NCI-H1092 (cell line): ENCODE measurements at regions not wholly inside any gene's neighbourhood (a gene's known extent, or its start where the extent isn't known, plus 50 kb on each side); places are given as distances from the start of the nearest gene placed in this dataset.
"Not testable (repeated sequence)": the region's sequence is repeated elsewhere in the genome, so short reads cannot be mapped to it uniquely, and the experiment has no call there.

Experiments
- DNase-seq: peaks from one replicate; lab custom pipeline; 2025; lab: John Stamatoyannopoulos, UW

GRCh38 chr2:4988444-4988843 is 703.7 kb upstream of the SOX11 start:
- DNase-seq, result not testable (repeated sequence)

- DNase-seq, result peak; percentile 11
Measured at GRCh38 chr2:4992226-4992625, 700.0 kb upstream of the SOX11 start.

GRCh38 chr2:4995466-4995865 is 696.7 kb upstream of the SOX11 start:
- no peak for DNase-seq

- DNase-seq, result no peak
Measured at GRCh38 chr2:5007596-5007995, 684.6 kb upstream of the SOX11 start.

GRCh38 chr2:5019324-5019723 is 672.9 kb upstream of the SOX11 start:
- no peak for DNase-seq

GRCh38 chr2:5020116-5020875 is 671.9 kb upstream of the SOX11 start:
- DNase-seq, result no peak

- DNase-seq, result no peak
Measured at GRCh38 chr2:5021136-5021535, 671.0 kb upstream of the SOX11 start.

- no peak for DNase-seq
Measured at GRCh38 chr2:5022061-5022460, 670.1 kb upstream of the SOX11 start.

GRCh38 chr2:5022708-5023635 is 669.2 kb upstream of the SOX11 start:
- DNase-seq, result not testable (repeated sequence)

- no peak for DNase-seq
Measured at GRCh38 chr2:5026571-5027234, 665.5 kb upstream of the SOX11 start.

- peak; percentile 28 for DNase-seq
Measured at GRCh38 chr2:5035057-5035488, 657.1 kb upstream of the SOX11 start.

- DNase-seq, result no peak
Measured at GRCh38 chr2:5036256-5036655, 655.9 kb upstream of the SOX11 start.

GRCh38 chr2:5039241-5039975 is 652.8 kb upstream of the SOX11 start:
- DNase-seq, result no peak

- no peak for DNase-seq
Measured at GRCh38 chr2:5040571-5040970, 651.6 kb upstream of the SOX11 start.

- DNase-seq, result no peak
Measured at GRCh38 chr2:5041501-5041900, 650.7 kb upstream of the SOX11 start.

- DNase-seq, result no peak
Measured at GRCh38 chr2:5042666-5043440, 649.3 kb upstream of the SOX11 start.

GRCh38 chr2:5051300-5051699 is 640.9 kb upstream of the SOX11 start:
- no peak for DNase-seq

- DNase-seq, result no peak
Measured at GRCh38 chr2:5052905-5053304, 639.3 kb upstream of the SOX11 start.

- peak; percentile 74 for DNase-seq
Measured at GRCh38 chr2:5057891-5058351, 634.3 kb upstream of the SOX11 start.

GRCh38 chr2:5060956-5061355 is 631.2 kb upstream of the SOX11 start:
- no peak for DNase-seq

GRCh38 chr2:5064687-5065086 is 627.5 kb upstream of the SOX11 start:
- no peak for DNase-seq
